Small intestine (tissue), 7 donors: ENCODE measurements at regions not wholly inside any gene's neighbourhood (a gene's known extent, or its start where the extent isn't known, plus 50 kb on each side); places are given as distances from the start of the nearest gene placed in this dataset.

ENCODE experiments used
- DNase-seq, 2 donors: peaks; one replicate each; pipeline versions ENCODE4 v3.0.0 to v3.0.0-alpha.2; 2013
- FAIRE-seq: peaks from 2 replicates; lab custom pipeline; 2012; peaks lifted over from hg19 to GRCh38; lab: Jason Lieb, UNC
- H3K27ac ChIP-seq, 3 donors: one replicate each; pipeline ENCODE4 v1.5.1; 2013; ENCODE audit warnings: low read length in 2 of 3, mild to moderate bottlenecking in 2 of 3, control low read depth in 1 of 3, inconsistent platforms in 1 of 3, low read depth in 1 of 3, moderate library complexity in 1 of 3
- H3K27me3 ChIP-seq, 3 donors: one replicate each; pipeline ENCODE4 v1.6.1; 2013; ENCODE audit warnings: low read length in 3 of 3, inconsistent platforms in 1 of 3; ENCODE audit not compliant: control insufficient read depth in 3 of 3, insufficient read depth in 3 of 3
- H3K36me3 ChIP-seq, 3 donors: one replicate each; pipeline ENCODE4 v1.6.1; 2013; ENCODE audit warnings: low read length in 3 of 3, inconsistent platforms in 1 of 3, low read depth in 1 of 3, mild to moderate bottlenecking in 1 of 3, moderate library complexity in 1 of 3; ENCODE audit not compliant: control insufficient read depth in 3 of 3, insufficient read depth in 2 of 3
- H3K4me1 ChIP-seq, 3 donors: one replicate each; pipeline ENCODE4 v1.6.1; 2013; ENCODE audit warnings: low read length in 2 of 3, inconsistent platforms in 1 of 3, low read depth in 1 of 3, mild to moderate bottlenecking in 1 of 3, moderate library complexity in 1 of 3; ENCODE audit not compliant: control insufficient read depth in 3 of 3, insufficient read depth in 2 of 3
- H3K4me3 ChIP-seq, 3 donors: one replicate each; pipeline ENCODE4 v1.5.1; 2013; ENCODE audit warnings: low read length in 3 of 3, control low read depth in 1 of 3, inconsistent platforms in 1 of 3, low read depth in 1 of 3, mild to moderate bottlenecking in 1 of 3, moderate library complexity in 1 of 3
- H3K9me3 ChIP-seq, 2 donors: one replicate each; pipeline ENCODE4 v1.6.1; 2013; ENCODE audit warnings: low read depth in 1 of 2, low read length in 1 of 2; ENCODE audit not compliant: control insufficient read depth in 2 of 2, insufficient read depth in 1 of 2
- WGBS, 3 donors: extraction: QIAGEN DNeasy Blood & Tissue Kit; methylation state at CpG; one replicate each; pipeline ENCODE4 v1.1.7; 2013; 5-methylcytosine and 5-hydroxymethylcytosine counted together
- donor health status: healthy with polysubstance abuse.
- donor health status: control.
- donor health status: control.
- donor health status: Bipolar disorder and iron deficiency.
- donor health status: healthy.

- H3K27me3 ChIP-seq: no peaks in the 10 kb centered on the region
- WGBS, 3 donors: 3 to 23% (median 4%) methylated on average over 1 of the region's 1 CpG
- no peaks in the 10 kb centered on the region for H3K9me3 ChIP-seq
- H3K4me1 ChIP-seq: no peaks in the 10 kb centered on the region
- DNase-seq: peak; percentile 35 to 44
- FAIRE-seq: no peak
- no peak overlapping the region for H3K4me3 ChIP-seq
- no peak overlapping the region for H3K27ac ChIP-seq
- no peaks in the 10 kb centered on the region for H3K36me3 ChIP-seq
These were observed 251.1 kb upstream of the ADGRL2 start for GRCh38 chr1:81549588-81550127.

DNA sequence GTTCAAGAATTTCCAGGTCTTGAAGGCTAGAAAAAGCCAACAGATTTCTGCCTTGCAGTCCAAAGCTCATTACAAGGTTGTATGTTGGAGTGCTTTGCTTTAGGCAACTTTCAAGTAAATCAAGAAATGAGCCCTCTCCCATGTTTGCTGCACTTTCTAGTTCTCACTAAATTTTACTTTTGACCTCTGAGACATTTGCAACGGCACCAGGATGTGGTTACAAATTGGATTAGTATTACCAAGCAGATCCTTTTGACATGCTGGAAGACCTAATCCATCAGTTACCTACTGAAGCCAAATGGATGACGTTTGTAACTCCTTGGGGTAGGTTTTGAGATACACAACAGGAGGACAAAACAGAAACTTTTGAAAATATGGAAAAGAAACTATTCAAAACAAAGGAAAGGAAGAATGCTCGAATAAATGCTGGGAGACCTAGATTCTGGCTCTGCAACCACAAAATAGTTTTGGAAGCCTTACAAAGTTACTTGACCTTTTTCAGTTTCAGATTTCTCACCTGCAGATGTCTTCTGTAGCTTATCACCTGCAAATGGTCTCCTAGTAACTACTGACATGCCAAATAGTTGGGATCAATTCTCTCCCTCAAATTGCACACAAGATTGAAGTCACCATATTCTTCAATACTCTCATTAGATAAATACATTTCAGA, 251.7 kb upstream of the ADGRL2 start:
- DNase-seq (no peak), FAIRE-seq (no peak)
- WGBS, 3 donors: 55 to 58% (median 58%) methylated on average over 3 of the region's 3 CpGs
- Histone ChIP-seq H3K36me3 (no peaks in the 10 kb centered on the region), H3K4me1 (no peaks in the 10 kb centered on the region), H3K27ac (no peak overlapping the region), H3K27me3 (no peaks in the 10 kb centered on the region), H3K9me3 (no peaks in the 10 kb centered on the region), H3K4me3 (no peak overlapping the region)

DNA sequence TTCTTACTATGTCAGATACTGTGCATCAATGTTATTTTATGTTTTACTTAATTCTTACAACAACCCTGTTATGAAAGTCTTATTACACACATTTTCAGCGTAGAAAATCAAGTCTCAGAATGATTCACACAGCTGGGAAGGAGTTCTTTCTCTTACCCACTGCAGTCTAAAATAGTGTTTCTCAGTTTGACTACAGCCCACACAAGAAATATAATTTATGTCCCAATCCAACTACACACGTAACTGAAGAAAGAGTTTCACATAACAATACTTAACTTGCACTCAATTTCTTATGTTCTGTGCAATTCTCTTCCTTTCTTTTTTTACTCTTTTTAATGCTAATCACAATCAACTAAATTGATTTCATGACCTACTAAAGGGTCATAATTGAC, 252.8 kb upstream of the ADGRL2 start:
- no peaks in the 10 kb centered on the region for H3K36me3 ChIP-seq
- DNase-seq (no peak), FAIRE-seq (no peak)
- no peak overlapping the region for H3K4me3 ChIP-seq
- 76 to 87% (median 80%) methylated on average over 2 of the region's 2 CpGs for WGBS, 3 donors
- H3K9me3 ChIP-seq: no peaks in the 10 kb centered on the region
- no peaks in the 10 kb centered on the region for H3K27me3 ChIP-seq
- no peaks in the 10 kb centered on the region for H3K4me1 ChIP-seq
- H3K27ac ChIP-seq: no peak overlapping the region

DNA sequence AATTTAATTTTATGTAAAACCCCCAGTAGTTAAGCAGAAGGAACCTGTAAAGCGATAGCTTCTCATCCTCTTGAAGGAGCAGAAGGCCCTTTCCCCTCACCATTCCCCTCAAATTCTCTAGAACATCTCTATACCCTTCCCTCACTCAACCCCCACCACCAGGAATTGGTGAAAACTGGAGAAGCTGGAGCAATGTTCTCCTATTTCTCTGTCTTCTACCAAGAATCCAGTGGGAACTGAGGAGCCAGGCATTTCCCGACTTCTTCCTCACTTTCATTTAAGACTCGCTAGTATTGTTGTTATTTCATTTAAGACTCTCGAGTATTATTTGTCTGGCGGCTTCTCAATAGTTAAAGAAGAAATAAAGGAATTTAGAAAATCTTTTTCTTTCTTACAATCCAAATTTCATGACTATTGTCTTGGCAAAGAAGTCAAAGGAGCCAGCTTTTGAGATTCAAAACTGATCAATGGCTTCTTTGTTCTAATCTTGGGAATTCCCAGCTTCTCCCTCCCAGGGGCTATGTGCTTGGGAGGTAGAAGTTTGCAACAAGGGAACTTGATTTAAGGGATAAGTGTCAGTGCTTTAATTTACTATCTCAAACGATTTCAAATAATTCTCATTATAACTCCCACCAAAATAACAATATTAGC, 253.3 kb upstream of the ADGRL2 start:
- 77 to 83% (median 81%) methylated on average over 6 of the region's 6 CpGs for WGBS, 3 donors
- H3K36me3 ChIP-seq: no peaks in the 10 kb centered on the region
- no peaks in the 10 kb centered on the region for H3K27me3 ChIP-seq
- H3K4me3 ChIP-seq: no peak overlapping the region
- no peaks in the 10 kb centered on the region for H3K9me3 ChIP-seq
- FAIRE-seq: no peak
- H3K4me1 ChIP-seq: no peaks in the 10 kb centered on the region
- H3K27ac ChIP-seq: no peak overlapping the region
- DNase-seq: no peak

GRCh38 chr1:81545734-81546133, 255.0 kb upstream of the ADGRL2 start:
- WGBS, 3 donors: 88 to 93% (median 91%) methylated on average over 6 of the region's 6 CpGs

GRCh38 chr1:81543764-81544163, 257.0 kb upstream of the ADGRL2 start:
- H3K4me3 ChIP-seq: no peak overlapping the region
- H3K4me1 ChIP-seq: no peaks in the 10 kb centered on the region
- DNase-seq (no peak), FAIRE-seq (no peak)
- H3K27ac ChIP-seq: no peak overlapping the region
- no peaks in the 10 kb centered on the region for H3K36me3 ChIP-seq
- 87 to 93% (median 90%) methylated on average over 6 of the region's 6 CpGs for WGBS, 3 donors
- H3K9me3 ChIP-seq: no peaks in the 10 kb centered on the region
- H3K27me3 ChIP-seq: no peaks in the 10 kb centered on the region

More at GRCh38 chr1:81545734-81546133, 255.0 kb upstream of the ADGRL2 start:
- FAIRE-seq: no peak
- H3K4me3 ChIP-seq: no peak overlapping the region
- H3K9me3 ChIP-seq: no peaks in the 10 kb centered on the region
- H3K27ac ChIP-seq: no peak overlapping the region
- no peaks in the 10 kb centered on the region for H3K27me3 ChIP-seq
- H3K4me1 ChIP-seq: no peaks in the 10 kb centered on the region
- no peak for DNase-seq
- H3K36me3 ChIP-seq: no peaks in the 10 kb centered on the region

DNA sequence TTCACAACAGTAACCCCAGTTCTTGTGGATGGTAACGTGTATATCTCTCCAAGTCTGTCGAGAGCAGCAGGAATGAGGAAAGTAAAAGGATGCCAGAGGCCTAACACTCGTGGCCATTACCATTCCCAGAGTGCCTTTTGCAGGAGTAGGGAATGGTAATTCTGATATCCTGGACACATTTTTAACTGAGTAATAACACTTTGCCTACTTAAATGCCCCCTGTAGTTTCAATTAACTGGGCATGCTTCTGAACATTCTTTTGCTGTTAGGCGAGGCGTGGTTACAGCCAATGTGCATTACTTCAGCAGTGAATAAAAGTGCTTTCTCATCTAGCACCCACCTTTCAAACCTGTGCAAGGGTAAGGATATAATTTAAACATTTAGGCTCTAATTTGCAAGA, 258.5 kb upstream of the ADGRL2 start:
- WGBS, 3 donors: 87 to 90% (median 88%) methylated on average over 5 of the region's 5 CpGs
- FAIRE-seq: no peak
- Histone ChIP-seq H3K36me3 (no peaks in the 10 kb centered on the region), H3K4me1 (no peaks in the 10 kb centered on the region), H3K4me3 (no peak overlapping the region), H3K27me3 (no peaks in the 10 kb centered on the region), H3K9me3 (no peaks in the 10 kb centered on the region), H3K27ac (no peak overlapping the region)
- DNase-seq: no peak

GRCh38 chr1:81540216-81540615, 260.5 kb upstream of the ADGRL2 start:
- Histone ChIP-seq H3K27me3 (no peaks in the 10 kb centered on the region), H3K4me3 (no peak overlapping the region), H3K27ac (no peak overlapping the region), H3K4me1 (no peaks in the 10 kb centered on the region), H3K36me3 (no peaks in the 10 kb centered on the region), H3K9me3 (no peaks in the 10 kb centered on the region)
- DNase-seq (no peak), FAIRE-seq (no peak)
